Caco-2 (cell line): ENCODE measurements at regions not wholly inside any gene's neighbourhood (a gene's known extent, or its start where the extent isn't known, plus 50 kb on each side); places are given as distances from the start of the nearest gene placed in this dataset.

Experiments
- BruUV-seq: library from RNA; stranded (reverse); fragments of 400-500 nt; replicated peaks from 2 replicates; lab custom pipeline; 2021; lab: Mats Ljungman, UMichigan
- CTCF ChIA-PET: fragments of 300-600 bp; sonication (Branson Sonifier 250); formaldehyde crosslinking; loops from one replicate; lab custom pipeline; 2022; ENCODE audit warnings: antibody characterized with exemption; lab: Charles Lee
- POLR2A ChIA-PET: fragments of 300-600 bp; sonication (Branson Sonifier 250); formaldehyde crosslinking; loops from one replicate; lab custom pipeline; 2022; ENCODE audit warnings: antibody characterized with exemption; lab: Charles Lee
- DNase-seq, 2 experiments: peaks; one replicate each; pipeline versions ENCODE4 v3.0.0 to v3.0.0-alpha.2; 2020 to 2022
- H3K27me3 ChIP-seq: replicated peaks from 2 replicates; pipeline ENCODE4 v1.6.0; 2011; ENCODE audit warnings: low read length; ENCODE audit not compliant: control insufficient read depth, insufficient read depth
- H3K36me3 ChIP-seq: 2 replicates; pipeline ENCODE4 v1.5.1; 2011; ENCODE audit warnings: low read length; ENCODE audit not compliant: control insufficient read depth, insufficient read depth
- H3K4me1 ChIP-seq: fragments of 250-450 bp; sonication (Bioruptor Pico); 2 replicates; pipeline ENCODE4 v1.5.1; 2020; ENCODE audit warnings: mild to moderate bottlenecking
- H3K4me3 ChIP-seq: 2 replicates; pipeline ENCODE4 v1.5.1; 2011; ENCODE audit warnings: low read depth, mild to moderate bottlenecking, control low read depth, low read length
- H3K9me3 ChIP-seq: fragments of 250-450 bp; sonication (Bioruptor Pico); 2 replicates; pipeline ENCODE4 v1.5.1; 2020; ENCODE audit warnings: mild to moderate bottlenecking, moderate library complexity
- H3K27ac Mint-ChIP-seq: one replicate; pipeline ENCODE4 v1.8.0; 2022; ENCODE audit warnings: mixed read lengths; ENCODE audit not compliant: unreplicated experiment
- H3K27me3 Mint-ChIP-seq: one replicate; pipeline ENCODE4 v1.8.0; 2022; ENCODE audit warnings: mixed read lengths; ENCODE audit not compliant: insufficient read depth, unreplicated experiment
- H3K36me3 Mint-ChIP-seq: one replicate; pipeline ENCODE4 v1.8.0; 2022; ENCODE audit warnings: mild to moderate bottlenecking, mixed read lengths; ENCODE audit not compliant: insufficient read depth, unreplicated experiment
- H3K4me1 Mint-ChIP-seq: one replicate; pipeline ENCODE4 v1.8.0; 2022; ENCODE audit warnings: low read depth, mixed read lengths; ENCODE audit not compliant: unreplicated experiment
- H3K4me3 Mint-ChIP-seq: one replicate; pipeline ENCODE4 v1.8.0; 2022; ENCODE audit warnings: mild to moderate bottlenecking, moderate library complexity, mixed read lengths; ENCODE audit not compliant: unreplicated experiment
- H3K9me3 Mint-ChIP-seq: one replicate; pipeline ENCODE4 v1.8.0; 2022; ENCODE audit warnings: mixed read lengths; ENCODE audit not compliant: unreplicated experiment
- CTCF ChIP-seq, 2 experiments: fragments of 200-600 bp in 1 of 2; IDR thresholded peaks; 1 replicate in 1 of 2; 2 replicates in 1 of 2; pipeline versions ENCODE4 v1.5.1 to v1.8.0; 2011 to 2022; ENCODE audit warnings: antibody characterized with exemption in 1 of 2, control low read depth in 1 of 2, inconsistent platforms in 1 of 2, low read depth in 1 of 2, low read length in 1 of 2, mild to moderate bottlenecking in 1 of 2, moderate library complexity in 1 of 2; ENCODE audit not compliant: insufficient read depth in 1 of 2, severe bottlenecking in 1 of 2, unreplicated experiment in 1 of 2
- intact Hi-C: fragments of 100-400 bp; cut with micrococcal nuclease; formaldehyde crosslinking; loops from one replicate; pipeline ENCODE4 v1.10.0; 2022; ENCODE audit not compliant: unreplicated experiment

GRCh38 chr2:734496-734895, 57.3 kb upstream of the TMEM18 start:
- H3K9me3 Mint-ChIP-seq = no peaks in the 10 kb centered on the region
- DNase-seq = no peak
- Histone ChIP-seq H3K4me3 (no peak overlapping the region), H3K36me3 (no peaks in the 10 kb centered on the region), H3K9me3 (no peaks in the 10 kb centered on the region), H3K27me3 (no peaks in the 10 kb centered on the region), H3K4me1 (no peaks in the 10 kb centered on the region)
- peaks cover 2% of the 10 kb centered on the region for H3K4me1 Mint-ChIP-seq
- POLR2A ChIA-PET = no interaction called here
- no TSS peak for BruUV-seq
- CTCF ChIA-PET = no interaction called here
- H3K4me3 Mint-ChIP-seq = no peak overlapping the region
- H3K27ac Mint-ChIP-seq = no peak overlapping the region
- no peaks in the 10 kb centered on the region for H3K36me3 Mint-ChIP-seq
- no peak for TF ChIP-seq CTCF (IDR thresholded peaks at IDR 0.05; ENCODE audit: insufficient read depth in 1 of 2, low read depth in 1 of 2, low read length in 1 of 2, severe bottlenecking in 1 of 2, unreplicated experiment in 1 of 2)
- intact Hi-C loops = no loop called here
- no peaks in the 10 kb centered on the region for H3K27me3 Mint-ChIP-seq

GRCh38 chr2:733495-733894, 56.3 kb upstream of the TMEM18 start:
- Mint-ChIP-seq H3K36me3 (no peaks in the 10 kb centered on the region), H3K27me3 (no peaks in the 10 kb centered on the region), H3K27ac (no peak overlapping the region), H3K9me3 (no peaks in the 10 kb centered on the region), H3K4me1 (no peaks in the 10 kb centered on the region), H3K4me3 (no peak overlapping the region)
- Histone ChIP-seq H3K4me3 (no peak overlapping the region), H3K36me3 (no peaks in the 10 kb centered on the region), H3K9me3 (no peaks in the 10 kb centered on the region), H3K27me3 (no peaks in the 10 kb centered on the region), H3K4me1 (no peaks in the 10 kb centered on the region)
- no peak for DNase-seq
- ChIA-PET CTCF (no interaction called here), POLR2A (no interaction called here)
- intact Hi-C loops = no loop called here
- TF ChIP-seq CTCF (IDR thresholded peaks at IDR 0.05; ENCODE audit: insufficient read depth in 1 of 2, low read depth in 1 of 2, low read length in 1 of 2, severe bottlenecking in 1 of 2, unreplicated experiment in 1 of 2) = no peak
- BruUV-seq = no TSS peak

- H3K9me3 ChIP-seq = no peaks in the 10 kb centered on the region
- intact Hi-C loops = no loop called here
- no peaks in the 10 kb centered on the region for H3K27me3 ChIP-seq
- ChIA-PET CTCF (no interaction called here), POLR2A (no interaction called here)
- H3K4me1 ChIP-seq = no peaks in the 10 kb centered on the region
- Mint-ChIP-seq H3K36me3 (no peaks in the 10 kb centered on the region), H3K9me3 (no peaks in the 10 kb centered on the region), H3K27ac (no peak overlapping the region), H3K27me3 (no peaks in the 10 kb centered on the region), H3K4me1 (no peaks in the 10 kb centered on the region), H3K4me3 (no peak overlapping the region)
- no TSS peak for BruUV-seq
- TF ChIP-seq CTCF (IDR thresholded peaks at IDR 0.05; ENCODE audit: insufficient read depth in 1 of 2, low read depth in 1 of 2, low read length in 1 of 2, severe bottlenecking in 1 of 2, unreplicated experiment in 1 of 2) = no peak
- no peaks in the 10 kb centered on the region for H3K36me3 ChIP-seq
- no peak for DNase-seq
- no peak overlapping the region for H3K4me3 ChIP-seq
Measured at GRCh38 chr2:733001-733400, 55.8 kb upstream of the TMEM18 start.
